GM19025 (cell line): ENCODE measurements at regions not wholly inside any gene's neighbourhood (a gene's known extent, or its start where the extent isn't known, plus 50 kb on each side); places are given as distances from the start of the nearest gene placed in this dataset.
A peak's percentile ranks its signal among the peaks of the same experiment; 100 is the strongest.
"Not testable (repeated sequence)": the region's sequence is repeated elsewhere in the genome, so short reads cannot be mapped to it uniquely, and the experiment has no call there.

Experiments used
- ATAC-seq: cut with Tn5 transposase; IDR thresholded peaks from one replicate; pipeline ENCODE4 v1.9.1; 2021; ENCODE audit warnings: mild to moderate bottlenecking, low read depth, moderate library complexity; ENCODE audit not compliant: unreplicated experiment

GRCh38 chr1:178606839-178607238 lies 93.9 kb downstream of the TEX35 start:
- ATAC-seq, result no peak

DNA sequence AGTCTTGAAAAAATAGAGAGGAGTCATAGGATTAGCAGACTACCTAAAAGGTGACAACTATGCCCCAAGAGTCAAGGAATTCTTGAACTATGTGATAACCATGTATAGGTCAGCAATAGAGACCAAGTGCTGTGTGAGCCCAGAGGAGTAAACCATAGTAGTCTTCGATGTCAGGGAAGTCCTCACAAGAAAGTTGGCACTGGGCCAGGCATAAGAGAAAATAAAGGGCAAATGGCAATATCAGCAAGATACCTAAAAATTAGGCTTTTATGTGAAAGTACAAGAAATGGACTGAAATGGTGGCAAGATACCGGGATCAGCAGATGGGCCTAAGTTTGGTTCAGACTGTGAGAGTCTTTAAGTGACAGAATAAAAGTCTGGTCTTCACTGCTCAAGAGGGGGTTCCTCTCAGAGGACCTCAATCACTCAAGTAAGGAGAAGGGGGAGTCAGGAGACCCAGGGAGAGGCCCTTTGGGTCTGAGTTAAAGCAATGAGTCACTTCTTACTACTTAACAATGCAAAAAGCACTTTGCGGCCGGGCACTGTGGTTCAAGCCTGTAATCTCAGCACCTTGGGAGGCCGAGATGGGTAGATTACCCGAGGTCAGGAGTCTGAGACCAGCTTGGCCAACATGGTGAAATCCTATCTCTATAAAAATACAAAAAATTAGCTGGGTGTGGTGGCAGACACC lies 95.0 kb downstream of the TEX35 start:
- peak; percentile 58 for ATAC-seq

DNA sequence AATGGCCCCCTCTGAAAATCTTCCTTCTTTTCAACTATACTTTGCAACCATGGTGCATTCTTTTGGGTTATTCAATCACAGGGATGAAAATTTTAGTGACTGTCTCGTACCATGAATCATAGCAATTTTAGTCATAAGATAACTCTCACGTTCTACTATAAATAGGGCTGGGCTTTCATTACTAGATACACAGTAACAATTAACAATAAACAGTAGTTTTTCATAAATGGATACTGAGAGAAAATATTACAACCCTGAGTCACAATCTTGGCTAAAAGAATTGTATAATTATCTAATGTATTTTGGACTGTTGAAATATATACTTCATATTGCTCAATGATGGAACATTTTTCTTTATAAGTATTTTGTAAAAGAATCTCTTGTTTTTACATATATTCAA lies 96.1 kb downstream of the TEX35 start:
- no peak for ATAC-seq

DNA sequence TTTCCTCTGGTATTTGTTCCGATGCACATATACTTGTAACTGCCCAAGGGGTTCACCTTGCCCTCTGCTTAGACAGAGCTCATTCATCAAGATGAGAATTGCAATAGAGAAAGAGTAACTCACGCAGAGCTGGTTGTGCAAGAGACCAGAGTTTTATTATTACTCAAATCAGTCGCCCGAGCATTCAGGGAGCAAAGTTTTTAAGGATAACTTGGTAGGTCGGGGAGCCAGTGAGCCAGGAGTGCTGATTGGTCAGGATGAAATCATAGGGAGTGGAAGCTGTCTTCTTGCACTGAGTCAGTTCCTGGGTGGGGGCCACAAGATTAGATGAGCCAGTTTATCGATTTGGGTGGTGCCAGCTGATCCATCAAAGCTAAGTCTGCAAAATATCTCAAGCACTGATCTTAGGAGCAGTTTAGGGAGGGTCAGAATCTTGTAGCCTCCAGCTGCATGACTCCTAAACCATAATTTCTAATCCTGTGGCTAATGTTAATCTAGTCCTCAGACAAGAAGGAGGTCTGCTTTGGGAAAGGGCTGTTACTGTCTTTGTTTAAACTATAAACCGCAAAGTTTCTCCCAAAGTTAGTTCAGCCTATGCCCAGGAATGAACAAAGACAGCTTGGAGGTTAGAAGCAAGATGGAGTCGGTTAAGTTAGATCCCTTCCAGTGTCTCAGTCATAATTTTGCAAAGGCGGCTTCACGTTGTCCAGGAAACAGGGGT lies 97.9 kb downstream of the TEX35 start:
- not testable (repeated sequence) for ATAC-seq

DNA sequence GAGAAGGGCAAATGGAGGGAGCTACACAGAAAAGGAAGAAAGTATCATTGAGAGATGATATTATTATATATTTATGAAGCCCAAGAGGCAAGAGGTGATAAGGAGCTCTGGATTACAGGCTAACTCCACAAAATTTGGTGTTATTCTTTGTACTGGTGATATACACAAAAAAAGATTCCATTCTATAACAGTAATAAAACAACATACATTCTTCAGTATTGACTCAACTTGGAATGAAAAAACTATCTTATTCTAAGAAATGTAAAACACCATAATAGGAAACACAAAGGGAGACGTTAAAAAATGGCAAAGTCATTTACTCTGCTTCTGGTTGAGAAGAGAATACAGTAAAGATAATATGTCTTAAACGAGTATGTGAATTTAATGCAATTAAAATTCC lies 99.4 kb downstream of the TEX35 start:
- no peak for ATAC-seq

DNA sequence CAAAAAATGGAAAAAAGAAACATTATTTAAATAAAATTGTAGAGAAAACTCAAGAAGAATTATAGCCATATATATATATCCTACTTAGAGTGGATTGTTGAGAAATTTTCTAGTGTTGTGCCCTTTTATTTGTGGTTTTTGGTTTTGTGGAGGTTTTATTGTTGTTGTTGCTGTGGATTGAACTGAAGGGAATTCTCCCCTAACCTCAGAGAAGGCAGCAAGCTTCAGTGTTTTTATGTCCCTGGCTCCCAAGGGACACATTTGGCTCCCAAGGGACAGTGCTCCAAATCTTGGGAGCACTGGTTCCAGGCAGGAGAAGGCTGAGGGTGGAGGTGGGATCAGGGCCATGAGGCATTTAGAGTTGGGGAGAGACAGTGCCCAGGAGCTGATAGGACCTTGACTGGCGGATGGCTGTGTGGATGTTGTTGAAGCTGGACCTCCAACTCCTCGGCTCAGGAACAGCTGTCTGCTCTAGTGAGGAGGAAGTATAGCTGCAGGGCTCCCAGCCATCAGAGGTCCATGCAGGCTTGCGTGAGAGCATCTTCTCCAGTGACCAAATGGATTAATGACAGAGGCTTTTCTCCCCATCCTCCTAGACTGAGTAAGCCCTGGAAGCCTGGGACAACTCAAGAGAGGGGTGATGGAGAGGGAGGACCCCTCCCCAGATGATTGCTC lies 100.5 kb downstream of the TEX35 start:
- ATAC-seq, result no peak

- no peak for ATAC-seq
Observed at GRCh38 chr1:178614286-178614685, 101.4 kb downstream of the TEX35 start.

- no peak for ATAC-seq
Observed at GRCh38 chr1:178619042-178619927, 105.8 kb upstream of the RALGPS2 start.

GRCh38 chr1:178620584-178621475 lies 104.2 kb upstream of the RALGPS2 start:
- no peak for ATAC-seq

- ATAC-seq, result no peak
Observed at GRCh38 chr1:178621822-178622221, 103.2 kb upstream of the RALGPS2 start.

GRCh38 chr1:178625695-178626094 lies 99.3 kb upstream of the RALGPS2 start:
- ATAC-seq, result no peak

DNA sequence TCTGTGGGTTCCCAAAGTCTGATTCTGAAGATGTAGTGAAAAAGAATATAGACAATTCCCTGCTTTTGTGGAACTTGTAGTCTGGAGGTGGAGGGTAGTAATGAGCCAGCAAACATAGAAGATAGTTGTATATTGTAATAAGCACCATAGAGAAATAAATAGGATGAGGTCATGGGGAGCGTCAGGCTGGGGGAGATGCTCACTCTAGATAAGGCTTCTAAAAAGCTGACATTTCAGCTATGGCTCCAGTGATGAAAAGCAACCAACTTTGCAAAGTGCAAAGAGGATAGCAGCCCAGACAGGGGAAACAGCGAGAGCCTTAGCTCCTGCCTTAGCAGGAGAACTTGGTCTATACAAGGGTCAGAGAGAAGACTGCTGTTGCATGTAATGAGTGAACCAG lies 98.0 kb upstream of the RALGPS2 start:
- no peak for ATAC-seq

- no peak for ATAC-seq
Observed at GRCh38 chr1:178628637-178629251, 96.3 kb upstream of the RALGPS2 start.

DNA sequence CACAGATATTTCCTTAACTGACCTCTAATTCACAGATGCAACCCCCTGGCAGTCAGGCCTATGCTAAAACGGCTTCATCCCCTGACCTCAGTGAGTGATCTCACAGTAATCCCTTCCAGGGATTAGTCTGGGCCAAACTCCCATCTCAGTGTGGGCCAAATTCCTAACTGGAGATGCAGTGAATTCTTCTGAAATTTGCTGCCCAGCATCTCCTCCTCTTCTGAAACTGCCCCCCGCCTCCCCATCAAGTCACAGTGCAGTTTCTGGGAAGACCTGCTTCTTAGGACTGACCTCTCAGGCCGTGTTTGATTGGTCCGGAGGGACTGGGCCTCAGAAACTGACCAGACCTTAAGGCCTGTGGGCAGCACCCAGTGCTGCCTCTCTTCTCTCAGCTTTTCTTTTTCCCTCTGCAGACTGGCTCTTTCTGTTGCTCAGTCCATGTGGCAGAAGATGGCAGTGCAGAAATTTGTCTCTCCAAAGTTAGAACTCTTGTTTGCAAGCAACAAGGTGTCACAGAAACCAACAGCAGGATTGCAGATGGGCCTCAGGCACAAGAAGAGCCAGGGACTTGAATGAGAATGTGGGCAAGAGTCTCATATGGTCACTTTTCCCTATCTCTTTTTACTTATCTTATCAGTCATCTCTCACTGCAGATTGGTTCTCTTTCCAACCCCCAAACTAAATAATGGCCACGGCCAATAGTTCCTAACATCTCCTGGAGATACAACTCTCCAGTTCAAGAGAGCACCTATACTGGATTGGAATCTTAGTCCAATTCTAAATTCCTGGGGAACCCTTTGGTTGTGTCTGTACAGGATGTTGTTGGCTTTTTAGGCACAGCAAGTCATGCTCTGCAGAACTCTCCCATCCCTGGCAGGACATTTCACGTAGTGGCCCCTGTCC lies 95.5 kb upstream of the RALGPS2 start:
- ATAC-seq, result no peak

GRCh38 chr1:178630417-178630816 lies 94.6 kb upstream of the RALGPS2 start:
- ATAC-seq, result no peak

GRCh38 chr1:178632653-178633052 lies 92.4 kb upstream of the RALGPS2 start:
- ATAC-seq, result no peak

- no peak for ATAC-seq
Observed at GRCh38 chr1:178633056-178633455, 92.0 kb upstream of the RALGPS2 start.

DNA sequence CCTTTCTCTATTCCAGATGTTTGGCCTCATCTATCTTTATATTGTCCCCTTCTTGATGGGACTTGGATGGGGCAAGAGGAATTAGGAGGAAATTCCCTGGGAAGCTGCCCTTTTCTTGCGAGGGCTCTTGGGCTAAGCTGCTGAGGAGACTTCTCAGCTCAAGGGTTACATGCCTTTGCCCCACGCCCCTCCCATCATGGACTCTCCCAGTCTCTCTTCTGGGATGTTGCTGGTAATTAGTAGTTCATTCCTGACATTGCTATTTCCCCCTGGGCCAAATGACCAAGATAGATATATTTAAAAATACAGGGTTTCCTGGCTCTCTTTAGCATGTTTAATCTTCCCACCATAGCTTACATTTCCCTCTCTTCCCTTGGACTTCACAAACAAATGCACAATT lies 90.6 kb upstream of the RALGPS2 start:
- ATAC-seq, result no peak
